ENCODE measurements at regions not wholly inside any gene's neighbourhood (a gene's known extent, or its start where the extent isn't known, plus 50 kb on each side); places are given as distances from the start of the nearest gene placed in this dataset.
A peak's percentile ranks its signal among the peaks of the same experiment; 100 is the strongest.
"Not testable (repeated sequence)": the region's sequence is repeated elsewhere in the genome, so short reads cannot be mapped to it uniquely, and the experiment has no call there.

GRCh38 chr5:104079861-104080645 lies 517.5 kb upstream of the NUDT12 start:
- H3K9me3 ChIP-seq (ENCODE audit: low read length); CTCF ChIA-PET; H3K36me3 Mint-ChIP-seq; H3K27ac Mint-ChIP-seq; H3K4me1 Mint-ChIP-seq; H3K4me3 Mint-ChIP-seq; H3K27me3 ChIP-seq (ENCODE audit: insufficient read depth, low read length, poor library complexity, severe bottlenecking); DNase-seq; H3K4me1 ChIP-seq (ENCODE audit: insufficient read depth, low read length); H3K36me3 ChIP-seq (ENCODE audit: insufficient read depth, low read length); H3K4me3 ChIP-seq (ENCODE audit: low read length); POLR2A ChIA-PET; H3K27me3 Mint-ChIP-seq: not testable (repeated sequence)
- H3K27ac ChIP-seq (ENCODE audit: low read depth, low read length) = peak overlapping the region; percentile 25
- peaks cover 0 to 16% (median 3%) of the 10 kb centered on the region in 5 donors for H3K9me3 Mint-ChIP-seq

- H3K4me1 Mint-ChIP-seq = no peaks in the 10 kb centered on the region
- POLR2A ChIA-PET = no interaction called here
These were observed 509.3 kb upstream of the NUDT12 start for GRCh38 chr5:104071887-104072286.

GRCh38 chr5:104062621-104063377 lies 500.2 kb upstream of the NUDT12 start:
- DNase-seq = no peak
- ChIA-PET POLR2A (no interaction called here), CTCF (no interaction called here)
- Mint-ChIP-seq H3K4me1 (no peaks in the 10 kb centered on the region), H3K27me3 (no peaks in the 10 kb centered on the region), H3K27ac (no peak overlapping the region), H3K9me3 (peaks cover 3 to 8% (median 7%) of the 10 kb centered on the region in 5 donors), H3K36me3 (no peaks in the 10 kb centered on the region), H3K4me3 (no peak overlapping the region)
- Histone ChIP-seq H3K27me3 (ENCODE audit: insufficient read depth, low read length, poor library complexity, severe bottlenecking) (no peaks in the 10 kb centered on the region), H3K4me1 (ENCODE audit: insufficient read depth, low read length) (no peaks in the 10 kb centered on the region), H3K27ac (ENCODE audit: low read depth, low read length) (no peak overlapping the region), H3K36me3 (ENCODE audit: insufficient read depth, low read length) (no peaks in the 10 kb centered on the region), H3K4me3 (ENCODE audit: low read length) (no peak overlapping the region), H3K9me3 (ENCODE audit: low read length) (no peaks in the 10 kb centered on the region)

More at GRCh38 chr5:104071887-104072286, 509.3 kb upstream of the NUDT12 start:
- no peak overlapping the region for H3K27ac Mint-ChIP-seq
- peaks cover 1 to 23% (median 10%) of the 10 kb centered on the region in 5 donors for H3K9me3 Mint-ChIP-seq
- no peaks in the 10 kb centered on the region for H3K27me3 Mint-ChIP-seq
- no peaks in the 10 kb centered on the region for H3K36me3 Mint-ChIP-seq
- Histone ChIP-seq H3K27me3 (ENCODE audit: insufficient read depth, low read length, poor library complexity, severe bottlenecking) (no peaks in the 10 kb centered on the region), H3K9me3 (ENCODE audit: low read length) (no peaks in the 10 kb centered on the region), H3K36me3 (ENCODE audit: insufficient read depth, low read length) (no peaks in the 10 kb centered on the region), H3K27ac (ENCODE audit: low read depth, low read length) (no peak overlapping the region), H3K4me3 (ENCODE audit: low read length) (no peak overlapping the region), H3K4me1 (ENCODE audit: insufficient read depth, low read length) (no peaks in the 10 kb centered on the region)
- no peak for DNase-seq
- CTCF ChIA-PET = no interaction called here
- H3K4me3 Mint-ChIP-seq = no peak overlapping the region

GRCh38 chr5:104061707-104062106 lies 499.1 kb upstream of the NUDT12 start:
- POLR2A ChIA-PET = no interaction called here
- Mint-ChIP-seq H3K27me3 (no peaks in the 10 kb centered on the region), H3K36me3 (no peaks in the 10 kb centered on the region), H3K4me1 (no peaks in the 10 kb centered on the region), H3K27ac (no peak overlapping the region), H3K9me3 (peaks cover 3 to 7% (median 7%) of the 10 kb centered on the region in 5 donors), H3K4me3 (no peak overlapping the region)
- DNase-seq = no peak
- Histone ChIP-seq H3K27ac (ENCODE audit: low read depth, low read length) (no peak overlapping the region), H3K9me3 (ENCODE audit: low read length) (no peaks in the 10 kb centered on the region), H3K4me3 (ENCODE audit: low read length) (no peak overlapping the region), H3K4me1 (ENCODE audit: insufficient read depth, low read length) (no peaks in the 10 kb centered on the region), H3K27me3 (ENCODE audit: insufficient read depth, low read length, poor library complexity, severe bottlenecking) (no peaks in the 10 kb centered on the region), H3K36me3 (ENCODE audit: insufficient read depth, low read length) (no peaks in the 10 kb centered on the region)
- CTCF ChIA-PET = no interaction called here

- Histone ChIP-seq H3K27me3 (ENCODE audit: insufficient read depth, low read length, poor library complexity, severe bottlenecking) (no peaks in the 10 kb centered on the region), H3K9me3 (ENCODE audit: low read length) (no peaks in the 10 kb centered on the region), H3K36me3 (ENCODE audit: insufficient read depth, low read length) (no peaks in the 10 kb centered on the region), H3K4me3 (ENCODE audit: low read length) (no peak overlapping the region), H3K27ac (ENCODE audit: low read depth, low read length) (no peak overlapping the region), H3K4me1 (ENCODE audit: insufficient read depth, low read length) (no peaks in the 10 kb centered on the region)
- no peak for DNase-seq
- no peak overlapping the region for H3K4me3 Mint-ChIP-seq
- peaks cover 0 to 4% (median 3%) of the 10 kb centered on the region in 5 donors for H3K9me3 Mint-ChIP-seq
- H3K36me3 Mint-ChIP-seq = no peaks in the 10 kb centered on the region
- H3K27ac Mint-ChIP-seq = no peak overlapping the region
- ChIA-PET CTCF (no interaction called here), POLR2A (no interaction called here)
- no peaks in the 10 kb centered on the region for H3K27me3 Mint-ChIP-seq
- no peaks in the 10 kb centered on the region for H3K4me1 Mint-ChIP-seq
These were observed 490.7 kb upstream of the NUDT12 start for GRCh38 chr5:104053353-104053649.

GRCh38 chr5:104052558-104053352 lies 490.2 kb upstream of the NUDT12 start:
- CTCF ChIA-PET = no interaction called here
- Mint-ChIP-seq H3K4me1 (no peaks in the 10 kb centered on the region), H3K27me3 (no peaks in the 10 kb centered on the region), H3K4me3 (no peak overlapping the region), H3K27ac (no peak overlapping the region), H3K36me3 (no peaks in the 10 kb centered on the region), H3K9me3 (peaks cover 2 to 4% (median 3%) of the 10 kb centered on the region in 5 donors)
- DNase-seq = no peak
- Histone ChIP-seq H3K9me3 (ENCODE audit: low read length) (no peaks in the 10 kb centered on the region), H3K27me3 (ENCODE audit: insufficient read depth, low read length, poor library complexity, severe bottlenecking) (no peaks in the 10 kb centered on the region), H3K36me3 (ENCODE audit: insufficient read depth, low read length) (no peaks in the 10 kb centered on the region), H3K27ac (ENCODE audit: low read depth, low read length) (no peak overlapping the region), H3K4me3 (ENCODE audit: low read length) (no peak overlapping the region), H3K4me1 (ENCODE audit: insufficient read depth, low read length) (no peaks in the 10 kb centered on the region)
- POLR2A ChIA-PET = no interaction called here

- H3K9me3 ChIP-seq (ENCODE audit: low read length) = no peaks in the 10 kb centered on the region
- ChIA-PET CTCF (no interaction called here), POLR2A (no interaction called here)
- Mint-ChIP-seq H3K4me3 (no peak overlapping the region), H3K27ac (no peak overlapping the region), H3K36me3 (no peaks in the 10 kb centered on the region), H3K4me1 (no peaks in the 10 kb centered on the region), H3K9me3 (peaks cover 0 to 4% (median 4%) of the 10 kb centered on the region in 5 donors), H3K27me3 (no peaks in the 10 kb centered on the region)
- H3K27me3 ChIP-seq (ENCODE audit: insufficient read depth, low read length, poor library complexity, severe bottlenecking) = no peaks in the 10 kb centered on the region
- no peak overlapping the region for H3K4me3 ChIP-seq (ENCODE audit: low read length)
- H3K4me1 ChIP-seq (ENCODE audit: insufficient read depth, low read length) = no peaks in the 10 kb centered on the region
- H3K27ac ChIP-seq (ENCODE audit: low read depth, low read length) = no peak overlapping the region
- H3K36me3 ChIP-seq (ENCODE audit: insufficient read depth, low read length) = no peaks in the 10 kb centered on the region
- no peak for DNase-seq
These were observed 487.8 kb upstream of the NUDT12 start for GRCh38 chr5:104050436-104050835.

- POLR2A ChIA-PET = no interaction called here
- Histone ChIP-seq H3K4me3 (ENCODE audit: low read length) (no peak overlapping the region), H3K27me3 (ENCODE audit: insufficient read depth, low read length, poor library complexity, severe bottlenecking) (no peaks in the 10 kb centered on the region), H3K36me3 (ENCODE audit: insufficient read depth, low read length) (no peaks in the 10 kb centered on the region), H3K27ac (ENCODE audit: low read depth, low read length) (no peak overlapping the region), H3K4me1 (ENCODE audit: insufficient read depth, low read length) (no peaks in the 10 kb centered on the region), H3K9me3 (ENCODE audit: low read length) (no peaks in the 10 kb centered on the region)
- CTCF ChIA-PET = no interaction called here
- Mint-ChIP-seq H3K36me3 (no peaks in the 10 kb centered on the region), H3K9me3 (peaks cover 0 to 4% (median 4%) of the 10 kb centered on the region in 5 donors), H3K27me3 (no peaks in the 10 kb centered on the region), H3K27ac (no peak overlapping the region), H3K4me3 (no peak overlapping the region), H3K4me1 (no peaks in the 10 kb centered on the region)
- DNase-seq = no peak
These were observed 487.2 kb upstream of the NUDT12 start for GRCh38 chr5:104049752-104050151.

Data from CD8-positive, alpha-beta memory T cell (primary cell).